CD4-positive, alpha-beta memory T cell (primary cell): ENCODE measurements at regions not wholly inside any gene's neighbourhood (a gene's known extent, or its start where the extent isn't known, plus 50 kb on each side); places are given as distances from the start of the nearest gene placed in this dataset.
"Not testable (repeated sequence)": the region's sequence is repeated elsewhere in the genome, so short reads cannot be mapped to it uniquely, and the experiment has no call there.

Experiments
- CTCF ChIA-PET: fragments of 350-600 bp; sonication (Branson Sonifier 250); formaldehyde crosslinking; loops from one replicate; lab custom pipeline; 2021; ENCODE audit warnings: inconsistent platforms; ENCODE audit not compliant: partially characterized antibody; lab: Charles Lee
- POLR2A ChIA-PET: fragments of 350-600 bp; sonication (Branson Sonifier 250); formaldehyde crosslinking; loops from one replicate; lab custom pipeline; 2021; ENCODE audit not compliant: partially characterized antibody; lab: Charles Lee
- DNase-seq, 5 donors: peaks; one replicate each; pipeline versions ENCODE4 v3.0.0 to v3.0.0-alpha.2; 2020 to 2022; ENCODE audit warnings: mixed read lengths in 1 of 5
- H3K27ac ChIP-seq: one replicate; pipeline ENCODE4 v1.7.0; 2013; ENCODE audit warnings: low read depth, low read length
- H3K27me3 ChIP-seq: 2 replicates; pipeline ENCODE4 v1.7.0; 2013; ENCODE audit warnings: mild to moderate bottlenecking, low read length, moderate library complexity; ENCODE audit not compliant: insufficient read depth
- H3K36me3 ChIP-seq: 2 replicates; pipeline ENCODE4 v1.7.0; 2013; ENCODE audit warnings: mild to moderate bottlenecking, low read length, moderate library complexity; ENCODE audit not compliant: insufficient read depth
- H3K4me1 ChIP-seq: 2 replicates; pipeline ENCODE4 v1.7.0; 2013; ENCODE audit warnings: mild to moderate bottlenecking, low read length, moderate library complexity; ENCODE audit not compliant: insufficient read depth
- H3K4me3 ChIP-seq, 2 donors: one replicate each; pipeline ENCODE4 v1.7.0; 2013; ENCODE audit warnings: low read length in 2 of 2, mild to moderate bottlenecking in 1 of 2
- H3K9me3 ChIP-seq, 2 donors: one replicate each; pipeline ENCODE4 v1.7.0; 2013; ENCODE audit warnings: low read length in 2 of 2, control low read depth in 1 of 2; ENCODE audit not compliant: control insufficient read depth in 1 of 2
- H3K27ac Mint-ChIP-seq, 7 donors: one replicate each; pipeline ENCODE4 v1.8.0; 2020 to 2021; ENCODE audit warnings: mixed read lengths in 7 of 7, mild to moderate bottlenecking in 6 of 7, inconsistent platforms in 3 of 7, moderate library complexity in 3 of 7
- H3K27me3 Mint-ChIP-seq, 2 donors: one replicate each; pipeline ENCODE4 v1.8.0; 2020 to 2021; ENCODE audit warnings: mixed read lengths in 2 of 2
- H3K36me3 Mint-ChIP-seq, 2 donors: one replicate each; pipeline ENCODE4 v1.8.0; 2020 to 2021; ENCODE audit warnings: mixed read lengths in 2 of 2, inconsistent platforms in 1 of 2, mild to moderate bottlenecking in 1 of 2
- H3K4me1 Mint-ChIP-seq, 4 donors: one replicate each; pipeline ENCODE4 v1.8.0; 2020 to 2021; ENCODE audit warnings: mixed read lengths in 4 of 4, mild to moderate bottlenecking in 1 of 4
- H3K4me3 Mint-ChIP-seq, 8 donors: one replicate each; pipeline ENCODE4 v1.8.0; 2020 to 2021; ENCODE audit warnings: mixed read lengths in 8 of 8, mild to moderate bottlenecking in 7 of 8, moderate library complexity in 6 of 8, inconsistent platforms in 3 of 8
- H3K9me3 Mint-ChIP-seq, 8 donors: one replicate each; pipeline ENCODE4 v1.8.0; 2020 to 2021; ENCODE audit warnings: mixed read lengths in 8 of 8, mild to moderate bottlenecking in 5 of 8, inconsistent platforms in 3 of 8, moderate library complexity in 1 of 8
- intact Hi-C: fragments of 100-400 bp; cut with micrococcal nuclease; formaldehyde crosslinking; loops from one replicate; pipeline ENCODE4 v1.15.1; 2023

- H3K9me3 Mint-ChIP-seq, H3K27ac ChIP-seq, H3K36me3 Mint-ChIP-seq, DNase-seq, intact Hi-C loops, H3K27me3 ChIP-seq, H3K27me3 Mint-ChIP-seq, H3K4me3 Mint-ChIP-seq, H3K4me3 ChIP-seq, H3K27ac Mint-ChIP-seq, H3K4me1 Mint-ChIP-seq, POLR2A ChIA-PET, H3K4me1 ChIP-seq, H3K36me3 ChIP-seq, H3K9me3 ChIP-seq: not testable (repeated sequence)
- CTCF ChIA-PET: interaction anchor here (1.3 to 1.6 kb wide), 2 partner anchors 29 to 35 kb away, joined by 3 to 7 read pairs; no protein-coding TSS in a partner anchor
These were observed 113.1 kb downstream of the PSAT1 start for GRCh38 chr9:78409928-78410510.

GRCh38 chr9:78422309-78422708 is 125.4 kb downstream of the PSAT1 start:
- H3K9me3 ChIP-seq: no peaks in the 10 kb centered on the region
- ChIA-PET POLR2A (no interaction called here), CTCF (interaction anchor here (0.6 kb wide), 1 partner anchor 10 kb away, joined by 3 read pairs; no protein-coding TSS in a partner anchor)
- Mint-ChIP-seq H3K4me1 (no peaks in the 10 kb centered on the region), H3K9me3 (peaks cover 0 to 2% (median 0%) of the 10 kb centered on the region in 8 donors), H3K27ac (no peak overlapping the region), H3K27me3 (peaks cover 7% of the 10 kb centered on the region in 2 donors), H3K4me3 (no peak overlapping the region), H3K36me3 (no peaks in the 10 kb centered on the region)
- H3K27me3 ChIP-seq: no peaks in the 10 kb centered on the region
- H3K36me3 ChIP-seq: no peaks in the 10 kb centered on the region
- H3K27ac ChIP-seq: no peak overlapping the region
- no peak overlapping the region for H3K4me3 ChIP-seq
- H3K4me1 ChIP-seq: no peaks in the 10 kb centered on the region
- DNase-seq: no peak
- intact Hi-C loops: no loop called here

GRCh38 chr9:78424299-78424698 is 127.4 kb downstream of the PSAT1 start:
- no peak for DNase-seq
- no peaks in the 10 kb centered on the region for H3K4me1 ChIP-seq
- Mint-ChIP-seq H3K36me3 (peaks cover 0 to 4% of the 10 kb centered on the region in 2 donors), H3K27ac (no peak overlapping the region), H3K4me1 (peaks cover 0 to 1% (median 0%) of the 10 kb centered on the region in 4 donors), H3K9me3 (peaks cover 0 to 9% (median 6%) of the 10 kb centered on the region in 8 donors), H3K4me3 (no peak overlapping the region), H3K27me3 (peaks cover 1 to 7% of the 10 kb centered on the region in 2 donors)
- ChIA-PET POLR2A (no interaction called here), CTCF (no interaction called here)
- no peaks in the 10 kb centered on the region for H3K9me3 ChIP-seq
- intact Hi-C loops: no loop called here
- H3K27me3 ChIP-seq: no peaks in the 10 kb centered on the region
- no peaks in the 10 kb centered on the region for H3K36me3 ChIP-seq
- no peak overlapping the region for H3K4me3 ChIP-seq
- H3K27ac ChIP-seq: no peak overlapping the region

- no peaks in the 10 kb centered on the region for H3K4me1 ChIP-seq
- Mint-ChIP-seq H3K9me3 (peaks cover 0 to 24% (median 16%) of the 10 kb centered on the region in 8 donors), H3K27me3 (peaks cover 7 to 9% of the 10 kb centered on the region in 2 donors), H3K4me1 (peaks cover 0 to 3% (median 0%) of the 10 kb centered on the region in 4 donors), H3K27ac (no peak overlapping the region), H3K4me3 (no peak overlapping the region), H3K36me3 (peaks cover 0 to 8% of the 10 kb centered on the region in 2 donors)
- H3K4me3 ChIP-seq: no peak overlapping the region
- ChIA-PET CTCF (interaction anchor here (1.3 kb wide), 1 partner anchor 9 kb away, joined by 6 read pairs; no protein-coding TSS in a partner anchor), POLR2A (no interaction called here)
- intact Hi-C loops: no loop called here
- no peak for DNase-seq
- H3K9me3 ChIP-seq: no peaks in the 10 kb centered on the region
- no peaks in the 10 kb centered on the region for H3K27me3 ChIP-seq
- no peak overlapping the region for H3K27ac ChIP-seq
- no peaks in the 10 kb centered on the region for H3K36me3 ChIP-seq
These were observed 131.7 kb downstream of the PSAT1 start for GRCh38 chr9:78428640-78429039.

DNA sequence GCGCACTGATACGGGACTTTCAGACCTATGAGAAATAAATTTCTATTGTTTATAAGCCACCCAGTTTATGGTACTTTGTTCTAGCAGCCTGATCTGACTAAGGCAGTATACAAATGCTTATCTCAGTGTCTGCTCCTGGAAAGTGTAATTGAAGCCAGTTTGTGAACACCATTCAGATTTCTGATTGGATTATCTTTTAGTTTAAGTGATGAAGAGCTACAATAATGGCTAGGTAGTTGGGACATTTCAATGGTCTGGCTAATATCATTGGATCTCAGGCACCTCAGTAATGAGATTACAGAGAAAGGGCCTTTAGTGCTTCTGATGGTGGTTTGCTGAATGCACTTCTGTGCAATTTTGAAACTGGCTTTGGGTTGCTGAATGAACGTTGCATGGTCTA is 133.5 kb downstream of the PSAT1 start:
- no peak for DNase-seq
- no peak overlapping the region for H3K27ac ChIP-seq
- H3K9me3 ChIP-seq: no peaks in the 10 kb centered on the region
- Mint-ChIP-seq H3K4me3 (no peak overlapping the region), H3K9me3 (peaks cover 0 to 24% (median 16%) of the 10 kb centered on the region in 8 donors), H3K27ac (no peak overlapping the region), H3K36me3 (peaks cover 0 to 8% of the 10 kb centered on the region in 2 donors), H3K4me1 (peaks cover 0 to 3% (median 0%) of the 10 kb centered on the region in 4 donors), H3K27me3 (peaks cover 11 to 15% of the 10 kb centered on the region in 2 donors)
- no peaks in the 10 kb centered on the region for H3K27me3 ChIP-seq
- CTCF ChIA-PET: no interaction called here
- H3K36me3 ChIP-seq: no peaks in the 10 kb centered on the region
- no peaks in the 10 kb centered on the region for H3K4me1 ChIP-seq
- H3K4me3 ChIP-seq: no peak overlapping the region
- POLR2A ChIA-PET: no interaction called here
- intact Hi-C loops: no loop called here

DNA sequence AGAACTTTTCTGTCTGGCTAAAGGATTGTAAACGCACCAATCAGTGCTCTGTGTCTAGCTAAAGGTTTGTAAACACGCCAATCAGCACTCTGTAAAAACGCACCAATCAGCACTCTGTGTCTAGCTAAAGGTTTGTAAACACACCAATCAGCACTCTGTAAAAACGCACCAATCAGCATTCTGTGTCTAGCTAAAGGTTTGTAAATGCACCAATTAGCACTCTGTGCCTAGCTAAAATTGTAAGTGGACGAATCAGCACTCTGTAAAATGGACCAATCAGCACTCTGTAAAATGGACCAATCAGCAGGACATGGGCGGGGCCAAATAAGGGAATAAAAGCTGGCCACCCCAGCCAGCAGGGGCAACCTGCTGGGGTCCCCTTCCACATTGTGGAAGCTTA is 134.1 kb downstream of the PSAT1 start:
- H3K27me3 ChIP-seq, H3K4me3 ChIP-seq, intact Hi-C loops, H3K27ac Mint-ChIP-seq, DNase-seq, H3K4me1 ChIP-seq, H3K36me3 Mint-ChIP-seq, H3K36me3 ChIP-seq, H3K4me3 Mint-ChIP-seq, H3K4me1 Mint-ChIP-seq, POLR2A ChIA-PET, H3K27ac ChIP-seq, H3K9me3 ChIP-seq: not testable (repeated sequence)
- peaks cover 0 to 22% (median 16%) of the 10 kb centered on the region in 8 donors for H3K9me3 Mint-ChIP-seq
- peaks cover 11 to 15% of the 10 kb centered on the region in 2 donors for H3K27me3 Mint-ChIP-seq
- CTCF ChIA-PET: interaction anchor here (1.7 kb wide), 1 partner anchor 8 kb away, joined by 9 read pairs; no protein-coding TSS in a partner anchor

- Histone ChIP-seq H3K27me3 (no peaks in the 10 kb centered on the region), H3K9me3 (no peaks in the 10 kb centered on the region), H3K4me3 (no peak overlapping the region), H3K27ac (no peak overlapping the region), H3K4me1 (peaks cover 5% of the 10 kb centered on the region), H3K36me3 (no peaks in the 10 kb centered on the region)
- H3K27me3 Mint-ChIP-seq: peaks cover 17 to 28% of the 10 kb centered on the region in 2 donors
- DNase-seq: no peak
- no peak overlapping the region for H3K4me3 Mint-ChIP-seq
- H3K36me3 Mint-ChIP-seq: no peaks in the 10 kb centered on the region
- ChIA-PET CTCF (interaction anchor here (5.7 kb wide), 1 partner anchor 14 kb away, joined by 42 read pairs; no protein-coding TSS in a partner anchor), POLR2A (no interaction called here)
- no peak overlapping the region for H3K27ac Mint-ChIP-seq
- intact Hi-C loops: no loop called here
- peaks cover 0 to 2% (median 0%) of the 10 kb centered on the region in 8 donors for H3K9me3 Mint-ChIP-seq
- peaks cover 0 to 12% (median 4%) of the 10 kb centered on the region in 4 donors for H3K4me1 Mint-ChIP-seq
These were observed 139.9 kb downstream of the PSAT1 start for GRCh38 chr9:78436873-78437272.
